GM23248 (cell line): ENCODE measurements at regions not wholly inside any gene's neighbourhood (a gene's known extent, or its start where the extent isn't known, plus 50 kb on each side); places are given as distances from the start of the nearest gene placed in this dataset.
"Not testable (repeated sequence)": the region's sequence is repeated elsewhere in the genome, so short reads cannot be mapped to it uniquely, and the experiment has no call there.

Experiments used
- DNase-seq: peaks from one replicate; pipeline ENCODE4 v3.0.0-alpha.2; 2015
- H2AFZ ChIP-seq: fragments of 200-600 bp; sonication (generic); 2 replicates; pipeline ENCODE4 v1.6.1; 2016; ENCODE audit warnings: antibody characterized with exemption
- H3F3A ChIP-seq: fragments of 200-600 bp; sonication (generic); 2 replicates; pipeline ENCODE4 v1.6.1; 2016; ENCODE audit warnings: mild to moderate bottlenecking, antibody characterized with exemption, mixed run types; ENCODE audit not compliant: insufficient read depth
- H3K27ac ChIP-seq: fragments of 200-600 bp; sonication (generic); 2 replicates; pipeline ENCODE4 v1.5.1; 2016; ENCODE audit warnings: mild to moderate bottlenecking
- H3K27me3 ChIP-seq: fragments of 200-600 bp; sonication (generic); replicated peaks from 2 replicates; pipeline ENCODE4 v1.6.1; 2016; ENCODE audit warnings: mild to moderate bottlenecking; ENCODE audit not compliant: insufficient read depth
- H3K36me3 ChIP-seq: fragments of 200-600 bp; sonication (generic); 2 replicates; pipeline ENCODE4 v1.6.1; 2016; ENCODE audit warnings: low read depth, mild to moderate bottlenecking
- H3K4me1 ChIP-seq: fragments of 200-600 bp; sonication (generic); 2 replicates; pipeline ENCODE4 v1.6.1; 2016; ENCODE audit warnings: mild to moderate bottlenecking; ENCODE audit not compliant: insufficient read depth
- H3K4me2 ChIP-seq: fragments of 200-600 bp; sonication (generic); one replicate; pipeline ENCODE4 v1.6.1; 2016; ENCODE audit warnings: mild to moderate bottlenecking; ENCODE audit not compliant: unreplicated experiment
- H3K4me3 ChIP-seq: fragments of 200-600 bp; sonication (generic); 2 replicates; pipeline ENCODE4 v1.5.1; 2016; ENCODE audit warnings: mild to moderate bottlenecking
- H3K79me2 ChIP-seq: fragments of 200-600 bp; sonication (generic); 2 replicates; pipeline ENCODE4 v1.6.1; 2016; ENCODE audit warnings: mild to moderate bottlenecking; ENCODE audit not compliant: insufficient read depth
- H3K9ac ChIP-seq: fragments of 200-600 bp; sonication (generic); 2 replicates; pipeline ENCODE4 v1.6.1; 2016; ENCODE audit warnings: mild to moderate bottlenecking
- H3K9me2 ChIP-seq: fragments of 200-600 bp; sonication (generic); 2 replicates; pipeline ENCODE4 v1.6.1; 2016; ENCODE audit warnings: mixed run types, mild to moderate bottlenecking, moderate library complexity; ENCODE audit not compliant: insufficient read depth
- H3K9me3 ChIP-seq: fragments of 200-600 bp; sonication (generic); one replicate; pipeline ENCODE4 v1.6.1; 2017; ENCODE audit warnings: low read depth
- H4K20me1 ChIP-seq: fragments of 200-600 bp; sonication (generic); 2 replicates; pipeline ENCODE4 v1.6.0; 2016; ENCODE audit not compliant: insufficient read depth
- EZH2 ChIP-seq: fragments of 200-600 bp; sonication (generic); IDR thresholded peaks from 2 replicates; pipeline ENCODE4 v1.6.1; 2018; ENCODE audit warnings: antibody characterized with exemption, mild to moderate bottlenecking; ENCODE audit not compliant: insufficient read depth, poor library complexity, severe bottlenecking
- EZH2phosphoT487 ChIP-seq: fragments of 200-600 bp; sonication (generic); IDR thresholded peaks from 2 replicates; pipeline ENCODE4 v1.6.1; 2018; ENCODE audit warnings: antibody characterized with exemption, moderate library complexity, mild to moderate bottlenecking, low read depth; ENCODE audit not compliant: insufficient read depth
- whole genome bisulfite sequencing, 2 experiments: methylation state at CpG; one replicate each; pipeline ENCODE4 v1.1.6; 2015 to 2017; ENCODE audit warnings: low lambda C conversion rate in 2 of 2, low coverage in 1 of 2; ENCODE audit errors: missing lambda C conversion rate in 2 of 2; 5-methylcytosine and 5-hydroxymethylcytosine counted together
- in situ Hi-C: fragments of 300-500 bp; cut with MboI; formaldehyde crosslinking; loops from 2 replicates; pipeline ENCODE4 v1.15.0; 2020

GRCh38 chr13:90594681-90595080 is 752.8 kb upstream of the MIR17HG start:
- H3K9me3 ChIP-seq, result no peaks in the 10 kb centered on the region
- H3K79me2 ChIP-seq, result no peaks in the 10 kb centered on the region
- no peak overlapping the region for H3K9ac ChIP-seq
- 0 out of 2 replicates have a peak overlapping the region, but pooled peaks have one; percentile 9 for H2AFZ ChIP-seq
- H3K9me2 ChIP-seq, result peaks cover 4% of the 10 kb centered on the region; the same call in 1 of the 2 replicates
- no peaks in the 10 kb centered on the region for H3K36me3 ChIP-seq
- H3K4me1 ChIP-seq, result peaks cover 10% of the 10 kb centered on the region; the same call in 1 of the 2 replicates
- TF ChIP-seq EZH2phosphoT487, result no peak
- TF ChIP-seq EZH2, result no peak
- no peak overlapping the region for H3K4me2 ChIP-seq
- no peak overlapping the region for H3K27ac ChIP-seq
- WGBS, 2 experiments, result 93 to 96% methylated on average over 1 of the region's 1 CpG
- H3K4me3 ChIP-seq, result no peak overlapping the region
- in situ Hi-C loops, result no loop called here
- peaks cover 5% of the 10 kb centered on the region; the same call in 1 of the 2 replicates for H3F3A ChIP-seq
- H3K27me3 ChIP-seq, result no peaks in the 10 kb centered on the region
- no peaks in the 10 kb centered on the region for H4K20me1 ChIP-seq
- peak; percentile 52 for DNase-seq

- in situ Hi-C loops, result no loop called here
Observed at GRCh38 chr13:90605664-90606063, 741.8 kb upstream of the MIR17HG start.

GRCh38 chr13:90606921-90607320 is 740.6 kb upstream of the MIR17HG start:
- H3F3A ChIP-seq, H3K9me3 ChIP-seq, in situ Hi-C loops, H3K36me3 ChIP-seq, H3K79me2 ChIP-seq, H3K27ac ChIP-seq, H3K4me3 ChIP-seq, DNase-seq, H4K20me1 ChIP-seq, H3K4me1 ChIP-seq, H3K27me3 ChIP-seq, H3K4me2 ChIP-seq, H3K9ac ChIP-seq, H2AFZ ChIP-seq, H3K9me2 ChIP-seq: not testable (repeated sequence)
- WGBS, 2 experiments, result 72% methylated on average over 6 of the region's 6 CpGs

More at GRCh38 chr13:90605664-90606063, 741.8 kb upstream of the MIR17HG start:
- 0 out of 2 replicates have a peak, but pooled peaks cover 3% of the 10 kb centered on the region for H3K4me1 ChIP-seq
- H3K27me3 ChIP-seq, result no peaks in the 10 kb centered on the region
- H3K4me3 ChIP-seq, result no peak overlapping the region
- no peaks in the 10 kb centered on the region for H3K9me2 ChIP-seq
- no peaks in the 10 kb centered on the region for H4K20me1 ChIP-seq
- no peaks in the 10 kb centered on the region for H3K9me3 ChIP-seq
- 60 to 67% methylated on average over 1 of the region's 1 CpG for WGBS, 2 experiments
- TF ChIP-seq EZH2, result no peak
- TF ChIP-seq EZH2phosphoT487, result no peak
- H3K4me2 ChIP-seq, result no peak overlapping the region
- H3K36me3 ChIP-seq, result no peaks in the 10 kb centered on the region
- no peak overlapping the region for H3K9ac ChIP-seq
- H3K79me2 ChIP-seq, result no peaks in the 10 kb centered on the region
- no peaks in the 10 kb centered on the region for H3F3A ChIP-seq
- DNase-seq, result no peak
- H3K27ac ChIP-seq, result no peak overlapping the region
- peak overlapping the region; percentile 54; the same call in 1 of the 2 replicates for H2AFZ ChIP-seq

DNA sequence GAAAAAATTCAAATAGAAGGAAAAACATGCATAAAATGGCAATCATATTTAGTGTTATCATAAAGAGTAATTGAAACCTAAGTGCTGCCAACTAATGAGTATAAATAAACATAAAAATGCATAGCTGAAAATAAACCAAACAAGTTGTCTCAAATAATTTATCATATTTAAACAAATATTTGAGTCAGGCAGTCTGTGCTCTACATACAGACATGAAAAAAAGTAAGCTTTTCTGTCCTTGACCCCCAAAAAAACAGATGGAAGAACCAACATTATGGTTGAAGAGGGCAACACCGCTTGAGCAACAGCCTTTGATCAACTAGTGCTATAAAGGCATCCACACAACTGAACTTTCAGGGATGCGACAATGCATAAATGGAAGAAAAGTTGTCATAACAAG is 735.1 kb upstream of the MIR17HG start:
- H3K9me3 ChIP-seq, result no peaks in the 10 kb centered on the region
- TF ChIP-seq EZH2, result no peak
- TF ChIP-seq EZH2phosphoT487, result no peak
- no peak overlapping the region for H3K9ac ChIP-seq
- H3K4me3 ChIP-seq, result no peak overlapping the region
- in situ Hi-C loops, result no loop called here
- no peaks in the 10 kb centered on the region for H3K4me1 ChIP-seq
- no peak for DNase-seq
- no peaks in the 10 kb centered on the region for H3K27me3 ChIP-seq
- H3F3A ChIP-seq, result no peaks in the 10 kb centered on the region
- 82 to 93% methylated on average over 2 of the region's 2 CpGs for WGBS, 2 experiments
- no peak overlapping the region for H3K27ac ChIP-seq
- no peaks in the 10 kb centered on the region for H3K9me2 ChIP-seq
- H3K79me2 ChIP-seq, result no peaks in the 10 kb centered on the region
- H4K20me1 ChIP-seq, result no peaks in the 10 kb centered on the region
- no peak overlapping the region for H3K4me2 ChIP-seq
- no peak overlapping the region for H2AFZ ChIP-seq
- no peaks in the 10 kb centered on the region for H3K36me3 ChIP-seq

GRCh38 chr13:90613076-90613795 is 734.3 kb upstream of the MIR17HG start:
- Histone ChIP-seq H3K9me3 (no peaks in the 10 kb centered on the region), H3K4me3 (no peak overlapping the region), H4K20me1 (no peaks in the 10 kb centered on the region), H3K36me3 (no peaks in the 10 kb centered on the region), H3K27ac (no peak overlapping the region), H3K79me2 (no peaks in the 10 kb centered on the region), H3K4me1 (no peaks in the 10 kb centered on the region), H3K9me2 (no peaks in the 10 kb centered on the region), H2AFZ (no peak overlapping the region), H3F3A (no peaks in the 10 kb centered on the region), H3K9ac (no peak overlapping the region), H3K4me2 (no peak overlapping the region), H3K27me3 (no peaks in the 10 kb centered on the region)
- TF ChIP-seq EZH2 (no peak), EZH2phosphoT487 (no peak)
- in situ Hi-C loops, result no loop called here
- WGBS, 2 experiments, result 81 to 83% methylated on average over 12 of the region's 12 CpGs
- DNase-seq, result no peak
